Stimulated activated CD8-positive, alpha-beta memory T cell treated with anti-CD3 and anti-CD28 coated beads, Interleukin-2, amount 100 ng/mL, for 1 hour (primary cell): ENCODE measurements at regions not wholly inside any gene's neighbourhood (a gene's known extent, or its start where the extent isn't known, plus 50 kb on each side); places are given as distances from the start of the nearest gene placed in this dataset.

Source experiments
- DNase-seq, 2 donors: peaks; one replicate each; pipeline ENCODE4 v3.0.0-alpha.2; 2020; ENCODE audit warnings: low read depth in 2 of 2

- no peak for DNase-seq
Measured at GRCh38 chr9:91040371-91041215, 239.0 kb downstream of the SYK start.

- no peak for DNase-seq
Measured at GRCh38 chr9:91042024-91042423, 240.4 kb downstream of the SYK start.

GRCh38 chr9:91042541-91042940 lies 240.9 kb downstream of the SYK start:
- no peak for DNase-seq

GRCh38 chr9:91043056-91043810 lies 241.6 kb downstream of the SYK start:
- no peak for DNase-seq

GRCh38 chr9:91043811-91044175 lies 242.2 kb downstream of the SYK start:
- DNase-seq = no peak

GRCh38 chr9:91044354-91044753 lies 242.7 kb downstream of the SYK start:
- no peak for DNase-seq

GRCh38 chr9:91045041-91045440 lies 243.4 kb downstream of the SYK start:
- DNase-seq = no peak

GRCh38 chr9:91047529-91047928 lies 245.9 kb downstream of the SYK start:
- DNase-seq = no peak

GRCh38 chr9:91047993-91048607 lies 246.5 kb downstream of the SYK start:
- DNase-seq = no peak

- DNase-seq = no peak
Measured at GRCh38 chr9:91048749-91049148, 247.1 kb downstream of the SYK start.

GRCh38 chr9:91053824-91054223 lies 252.2 kb downstream of the SYK start:
- no peak for DNase-seq

GRCh38 chr9:91055845-91056244 lies 254.2 kb downstream of the SYK start:
- DNase-seq = no peak

GRCh38 chr9:91056486-91056885 lies 254.9 kb downstream of the SYK start:
- no peak for DNase-seq

- DNase-seq = no peak
Measured at GRCh38 chr9:91056917-91057316, 255.3 kb downstream of the SYK start.

GRCh38 chr9:91059713-91060112 lies 258.1 kb downstream of the SYK start:
- no peak for DNase-seq

- no peak for DNase-seq
Measured at GRCh38 chr9:91060520-91061343, 259.1 kb downstream of the SYK start.

GRCh38 chr9:91061506-91061905 lies 259.9 kb downstream of the SYK start:
- DNase-seq = no peak

GRCh38 chr9:91062281-91062680 lies 260.7 kb downstream of the SYK start:
- no peak for DNase-seq

- no peak for DNase-seq
Measured at GRCh38 chr9:91063471-91063870, 261.9 kb downstream of the SYK start.

- no peak for DNase-seq
Measured at GRCh38 chr9:91065231-91066041, 263.8 kb downstream of the SYK start.

- DNase-seq = no peak
Measured at GRCh38 chr9:91066042-91066415, 264.4 kb downstream of the SYK start.
